Right forelimb (tissue), 1 donor: ENCODE measurements at regions not wholly inside any gene's neighbourhood (a gene's known extent, or its start where the extent isn't known, plus 50 kb on each side); places are given as distances from the start of the nearest gene placed in this dataset.
"Not testable (repeated sequence)": the region's sequence is repeated elsewhere in the genome, so short reads cannot be mapped to it uniquely, and the experiment has no call there.

Experiments
- DNase-seq: peaks from one replicate; pipeline ENCODE4 v3.0.0-alpha.2; 2018

- DNase-seq = no peak
These were observed 153.6 kb downstream of the RBMX2 start for GRCh38 chrX:130555341-130555740.

GRCh38 chrX:130555757-130556156 is 154.0 kb downstream of the RBMX2 start:
- no peak for DNase-seq

GRCh38 chrX:130556951-130557350 is 155.2 kb downstream of the RBMX2 start:
- no peak for DNase-seq

- no peak for DNase-seq
These were observed 158.8 kb downstream of the RBMX2 start for GRCh38 chrX:130560544-130560943.

GRCh38 chrX:130561930-130562329 is 160.1 kb downstream of the RBMX2 start:
- no peak for DNase-seq

GRCh38 chrX:130563476-130563875 is 161.7 kb downstream of the RBMX2 start:
- no peak for DNase-seq

- no peak for DNase-seq
These were observed 164.4 kb downstream of the RBMX2 start for GRCh38 chrX:130566028-130566683.

- not testable (repeated sequence) for DNase-seq
These were observed 171.2 kb downstream of the RBMX2 start for GRCh38 chrX:130573030-130573429.
